A549 (cell line): ENCODE measurements at regions not wholly inside any gene's neighbourhood (a gene's known extent, or its start where the extent isn't known, plus 50 kb on each side); places are given as distances from the start of the nearest gene placed in this dataset.

ENCODE experiments used
- ATAC-seq, 2 experiments: fragments of 200-7000 bp in 1 of 2; fragments of >200 bp in 1 of 2; cut with Nextera tagmentation in 1 of 2; cut with Tn5 transposase in 1 of 2; 3 replicates each; pipeline versions ENCODE4 v1.8.0 to v1.9.1; 2018 to 2020; ENCODE audit warnings: mild to moderate bottlenecking in 1 of 2, moderate library complexity in 1 of 2
- CTCF ChIA-PET: fragments of 300-600 bp; sonication (Branson Sonifier 250); formaldehyde crosslinking; extraction: SDS; loops from one replicate; lab custom pipeline; 2021; ENCODE audit warnings: antibody characterized with exemption, inconsistent platforms; lab: Yijun Ruan, JAX
- POLR2A ChIA-PET: fragments of 350-600 bp; formaldehyde crosslinking; extraction: SDS; loops from one replicate; lab custom pipeline; 2021; ENCODE audit warnings: antibody characterized with exemption, inconsistent platforms; lab: Yijun Ruan, JAX
- DNase-seq, 2 experiments: peaks; one replicate each; pipeline versions ENCODE4 v3.0.0 to v3.0.0-alpha.2; 2011 to 2016; ENCODE audit warnings: low read depth in 1 of 2, low spot score in 1 of 2
- FAIRE-seq: peaks from 2 replicates; lab custom pipeline; 2011; peaks lifted over from hg19 to GRCh38; lab: Jason Lieb, UNC
- H3K27ac ChIP-seq, 2 experiments: fragments of >200 bp; sonication (Bioruptor Twin); formaldehyde crosslinking; 3 replicates each; pipeline ENCODE4 v1.5.1; 2016 to 2017
- H3K4me1 ChIP-seq: fragments of >200 bp; sonication (Bioruptor Twin); formaldehyde crosslinking; 3 replicates; pipeline ENCODE4 v1.6.1; 2016
- H3K4me2 ChIP-seq: fragments of >200 bp; sonication (Bioruptor Twin); formaldehyde crosslinking; 3 replicates; pipeline ENCODE4 v1.6.1; 2016
- H3K4me3 ChIP-seq: fragments of >200 bp; sonication (Bioruptor Twin); formaldehyde crosslinking; 3 replicates; pipeline ENCODE4 v1.5.1; 2016
- H3K9me3 ChIP-seq: fragments of >200 bp; sonication (Bioruptor Twin); formaldehyde crosslinking; 3 replicates; pipeline ENCODE4 v1.6.1; 2016
- BHLHE40 ChIP-seq: IDR thresholded peaks from 2 replicates; pipeline ENCODE4 v1.6.1; 2012; ENCODE audit warnings: low read depth, low read length, inconsistent platforms
- CBX2 ChIP-seq: fragments of 200-600 bp; sonication (generic); IDR thresholded peaks from 2 replicates; pipeline ENCODE4 v1.6.1; 2016; ENCODE audit warnings: low read depth, mild to moderate bottlenecking, borderline replicate concordance
- CHD2 ChIP-seq: fragments of 150-350 bp; IDR thresholded peaks from 2 replicates; pipeline ENCODE4 v1.6.1; 2014; ENCODE audit warnings: low read length; ENCODE audit not compliant: partially characterized antibody
- CHD4 ChIP-seq: fragments of 200-600 bp; sonication (generic); IDR thresholded peaks from 2 replicates; pipeline ENCODE4 v1.6.1; 2016; ENCODE audit warnings: antibody characterized with exemption, mild to moderate bottlenecking, borderline replicate concordance
- FOSL2 ChIP-seq, 2 experiments: fragments of 450-650 bp in 1 of 2; fragments of >200 bp in 1 of 2; sonication (Bioruptor Twin) in 1 of 2; formaldehyde crosslinking; IDR thresholded peaks; 2 replicates each; pipeline versions ENCODE4 v1.5.0 to v1.6.1; 2016 to 2020; ENCODE audit warnings: mild to moderate bottlenecking in 1 of 2, moderate library complexity in 1 of 2
- FOXS1 ChIP-seq: fragments of 250-450 bp; sonication (Bioruptor Pico); IDR thresholded peaks from 2 replicates; pipeline ENCODE4 v1.5.0; 2020; ENCODE audit warnings: mild to moderate bottlenecking, moderate library complexity
- GATA3 ChIP-seq: IDR thresholded peaks from 2 replicates; pipeline ENCODE4 v1.6.1; 2012; ENCODE audit warnings: borderline replicate concordance
- HDAC2 ChIP-seq: fragments of 200-600 bp; sonication (generic); IDR thresholded peaks from 2 replicates; pipeline ENCODE4 v1.6.1; 2016
- JUN ChIP-seq, 2 experiments: fragments of >200 bp; sonication (Bioruptor Twin); formaldehyde crosslinking; IDR thresholded peaks; 2 replicates in 1 of 2; 3 replicates in 1 of 2; pipeline ENCODE4 v1.6.1; 2016 to 2017
- JUNB ChIP-seq: fragments of >200 bp; sonication (Bioruptor Twin); formaldehyde crosslinking; IDR thresholded peaks from 2 replicates; pipeline ENCODE4 v1.6.1; 2016
- KDM1A ChIP-seq: fragments of 200-600 bp; sonication (generic); IDR thresholded peaks from 2 replicates; pipeline ENCODE4 v1.6.1; 2016; ENCODE audit warnings: low read depth, mild to moderate bottlenecking
- KDM5A ChIP-seq: fragments of 200-600 bp; sonication (generic); IDR thresholded peaks from 2 replicates; pipeline ENCODE4 v1.6.1; 2016; ENCODE audit warnings: antibody characterized with exemption, mild to moderate bottlenecking
- NFE2L2 ChIP-seq: fragments of 150-350 bp; conservative IDR thresholded peaks from 2 replicates; pipeline ENCODE4 v1.6.1; 2014; ENCODE audit warnings: low read length
- PHF8 ChIP-seq: fragments of 200-600 bp; sonication (generic); IDR thresholded peaks from 2 replicates; pipeline ENCODE4 v1.6.1; 2016; ENCODE audit warnings: low read depth, mild to moderate bottlenecking, antibody characterized with exemption, moderate library complexity, borderline replicate concordance
- POLR2A ChIP-seq: IDR thresholded peaks from 2 replicates; pipeline ENCODE4 v1.6.1; 2012; ENCODE audit warnings: mild to moderate bottlenecking, low read length
- SMC3 ChIP-seq: fragments of >200 bp; sonication (Bioruptor Twin); formaldehyde crosslinking; IDR thresholded peaks from 3 replicates; pipeline ENCODE4 v1.6.1; 2018; ENCODE audit warnings: inconsistent platforms
- ZNF302 ChIP-seq: fragments of 250-450 bp; sonication (Bioruptor Pico); IDR thresholded peaks from 2 replicates; pipeline ENCODE4 v1.9.0; 2021; ENCODE audit warnings: inconsistent platforms, mild to moderate bottlenecking, moderate library complexity
- ZSCAN20 ChIP-seq: fragments of 250-450 bp; sonication (Bioruptor Pico); IDR thresholded peaks from 2 replicates; pipeline ENCODE4 v1.8.0; 2022; ENCODE audit warnings: mild to moderate bottlenecking, moderate library complexity
- WGBS: methylation state at CpG from one replicate; pipeline ENCODE4 v1.1.6; 2017; ENCODE audit errors: missing lambda C conversion rate; 5-methylcytosine and 5-hydroxymethylcytosine counted together
- TF ChIP-seq, protein P1 (sequence below): fragments of 200-600 bp; sonication (generic); IDR thresholded peaks from 2 replicates; pipeline ENCODE4 v1.6.1; 2016; ENCODE audit warnings: antibody characterized with exemption, mild to moderate bottlenecking, moderate library complexity
- TF ChIP-seq, protein P2 (sequence below): fragments of >200 bp; sonication (Bioruptor Twin); formaldehyde crosslinking; IDR thresholded peaks from 2 replicates; pipeline ENCODE4 v1.6.1; 2016
- TF ChIP-seq, protein P3 (sequence below): fragments of 450-650 bp; IDR thresholded peaks from 2 replicates; pipeline ENCODE4 v1.6.1; 2014; ENCODE audit warnings: antibody characterized with exemption

DNA sequence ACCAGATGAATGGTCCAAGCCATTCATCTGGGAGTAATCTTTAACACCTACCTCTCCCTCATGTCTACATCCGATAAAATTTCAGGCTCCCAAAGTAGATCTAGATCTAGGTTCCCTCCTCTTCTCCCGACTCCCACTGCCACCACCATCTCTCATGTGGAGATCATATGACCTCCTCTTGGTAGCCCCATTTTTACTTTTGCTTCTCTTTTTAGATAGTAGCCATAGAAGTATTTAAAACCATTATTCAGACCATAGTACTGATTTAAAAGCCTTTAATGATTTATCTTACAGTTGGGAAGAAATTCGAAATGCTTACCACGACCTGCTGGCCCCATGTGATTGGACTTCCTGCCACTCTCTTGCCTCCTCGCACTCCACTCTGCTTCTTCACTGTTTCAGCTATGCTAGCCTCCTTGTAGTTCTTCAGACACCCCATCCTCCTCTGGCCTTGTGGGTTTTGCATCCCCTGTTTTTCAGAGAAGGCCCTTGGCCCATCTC is 98.5 kb downstream of the RASSF10 start:
- Histone ChIP-seq H3K4me3 (no peak overlapping the region), H3K4me1 (peaks cover 30% of the 10 kb centered on the region), H3K27ac (peak overlapping the region in 1 of 2 experiments; percentile 26; a peak in 1 of 6 replicates), H3K9me3 (no peaks in the 10 kb centered on the region), H3K4me2 (no peak overlapping the region)
- WGBS: 80% methylated on average over 5 of the region's 5 CpGs
- ATAC-seq: no peak
- TF ChIP-seq, protein P1, sequence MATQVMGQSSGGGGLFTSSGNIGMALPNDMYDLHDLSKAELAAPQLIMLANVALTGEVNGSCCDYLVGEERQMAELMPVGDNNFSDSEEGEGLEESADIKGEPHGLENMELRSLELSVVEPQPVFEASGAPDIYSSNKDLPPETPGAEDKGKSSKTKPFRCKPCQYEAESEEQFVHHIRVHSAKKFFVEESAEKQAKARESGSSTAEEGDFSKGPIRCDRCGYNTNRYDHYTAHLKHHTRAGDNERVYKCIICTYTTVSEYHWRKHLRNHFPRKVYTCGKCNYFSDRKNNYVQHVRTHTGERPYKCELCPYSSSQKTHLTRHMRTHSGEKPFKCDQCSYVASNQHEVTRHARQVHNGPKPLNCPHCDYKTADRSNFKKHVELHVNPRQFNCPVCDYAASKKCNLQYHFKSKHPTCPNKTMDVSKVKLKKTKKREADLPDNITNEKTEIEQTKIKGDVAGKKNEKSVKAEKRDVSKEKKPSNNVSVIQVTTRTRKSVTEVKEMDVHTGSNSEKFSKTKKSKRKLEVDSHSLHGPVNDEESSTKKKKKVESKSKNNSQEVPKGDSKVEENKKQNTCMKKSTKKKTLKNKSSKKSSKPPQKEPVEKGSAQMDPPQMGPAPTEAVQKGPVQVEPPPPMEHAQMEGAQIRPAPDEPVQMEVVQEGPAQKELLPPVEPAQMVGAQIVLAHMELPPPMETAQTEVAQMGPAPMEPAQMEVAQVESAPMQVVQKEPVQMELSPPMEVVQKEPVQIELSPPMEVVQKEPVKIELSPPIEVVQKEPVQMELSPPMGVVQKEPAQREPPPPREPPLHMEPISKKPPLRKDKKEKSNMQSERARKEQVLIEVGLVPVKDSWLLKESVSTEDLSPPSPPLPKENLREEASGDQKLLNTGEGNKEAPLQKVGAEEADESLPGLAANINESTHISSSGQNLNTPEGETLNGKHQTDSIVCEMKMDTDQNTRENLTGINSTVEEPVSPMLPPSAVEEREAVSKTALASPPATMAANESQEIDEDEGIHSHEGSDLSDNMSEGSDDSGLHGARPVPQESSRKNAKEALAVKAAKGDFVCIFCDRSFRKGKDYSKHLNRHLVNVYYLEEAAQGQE: no peak
- no peak for TF ChIP-seq PHF8
- TF ChIP-seq ZNF302 (CRISPR knock-in tag): no peak
- no peak for TF ChIP-seq NFE2L2
- TF ChIP-seq, protein P2, sequence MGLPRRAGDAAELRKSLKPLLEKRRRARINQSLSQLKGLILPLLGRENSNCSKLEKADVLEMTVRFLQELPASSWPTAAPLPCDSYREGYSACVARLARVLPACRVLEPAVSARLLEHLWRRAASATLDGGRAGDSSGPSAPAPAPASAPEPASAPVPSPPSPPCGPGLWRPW: no peak
- no peak for TF ChIP-seq POLR2A
- no peak for TF ChIP-seq SMC3
- no peak for TF ChIP-seq KDM1A
- TF ChIP-seq KDM5A: no peak
- TF ChIP-seq BHLHE40: no peak
- TF ChIP-seq CHD4: no peak
- no peak for TF ChIP-seq JUNB
- TF ChIP-seq JUN (IDR thresholded peaks at IDR 0.05): no peak
- no peak for TF ChIP-seq FOXS1 (CRISPR knock-in tag)
- TF ChIP-seq, protein P3, sequence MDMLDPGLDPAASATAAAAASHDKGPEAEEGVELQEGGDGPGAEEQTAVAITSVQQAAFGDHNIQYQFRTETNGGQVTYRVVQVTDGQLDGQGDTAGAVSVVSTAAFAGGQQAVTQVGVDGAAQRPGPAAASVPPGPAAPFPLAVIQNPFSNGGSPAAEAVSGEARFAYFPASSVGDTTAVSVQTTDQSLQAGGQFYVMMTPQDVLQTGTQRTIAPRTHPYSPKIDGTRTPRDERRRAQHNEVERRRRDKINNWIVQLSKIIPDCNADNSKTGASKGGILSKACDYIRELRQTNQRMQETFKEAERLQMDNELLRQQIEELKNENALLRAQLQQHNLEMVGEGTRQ: no peak
- POLR2A ChIA-PET: no interaction called here
- no peak for FAIRE-seq
- no peak for DNase-seq
- CTCF ChIA-PET: interaction anchor here (0.5 to 1.9 kb wide), 3 partner anchors 20 to 143 kb away, joined by 3 to 5 read pairs (median 4); no protein-coding TSS in a partner anchor

DNA sequence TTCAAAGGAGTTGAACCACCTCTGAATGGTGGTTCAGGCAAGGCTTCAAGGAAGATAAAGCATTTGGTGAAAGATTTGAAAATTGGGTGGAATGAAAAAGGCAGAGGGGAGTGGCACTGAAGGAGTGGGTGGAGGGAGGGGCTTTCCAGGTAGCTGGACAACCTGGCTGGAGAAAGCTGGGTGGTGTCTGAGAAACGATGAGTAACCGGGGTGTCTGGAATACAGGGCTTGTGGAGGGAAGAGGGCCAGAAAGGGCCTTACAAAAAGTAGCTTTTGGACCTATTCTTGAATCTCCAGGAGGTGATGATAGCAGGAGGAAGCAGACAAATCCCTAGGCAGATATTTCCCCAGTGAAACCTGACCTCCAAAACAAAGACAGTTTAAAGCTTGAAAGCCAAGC is 99.3 kb downstream of the RASSF10 start:
- ATAC-seq (no peak), DNase-seq (no peak), FAIRE-seq (no peak)
- no peak overlapping the region for H3K4me2 ChIP-seq
- H3K4me3 ChIP-seq: no peak overlapping the region
- WGBS: 91% methylated on average over 2 of the region's 2 CpGs
- TF ChIP-seq ZSCAN20 (CRISPR knock-in tag) (no peak), FOXS1 (CRISPR knock-in tag) (no peak), HDAC2 (no peak), FOSL2 (IDR thresholded peaks at IDR 0.05) (no peak), FOSL2 (CRISPR knock-in tag; IDR thresholded peaks at IDR 0.05) (no peak), CBX2 (no peak), KDM5A (no peak), GATA3 (no peak)
- H3K4me1 ChIP-seq: peaks cover 30% of the 10 kb centered on the region
- H3K27ac ChIP-seq: peak overlapping the region in 1 of 2 experiments; percentile 76; a peak in 3 of 6 replicates
- ChIA-PET CTCF (interaction anchor here (0.9 to 1.9 kb wide), 3 partner anchors 44 to 144 kb away, joined by 3 to 5 read pairs (median 4); no protein-coding TSS in a partner anchor), POLR2A (no interaction called here)
- H3K9me3 ChIP-seq: no peaks in the 10 kb centered on the region

DNA sequence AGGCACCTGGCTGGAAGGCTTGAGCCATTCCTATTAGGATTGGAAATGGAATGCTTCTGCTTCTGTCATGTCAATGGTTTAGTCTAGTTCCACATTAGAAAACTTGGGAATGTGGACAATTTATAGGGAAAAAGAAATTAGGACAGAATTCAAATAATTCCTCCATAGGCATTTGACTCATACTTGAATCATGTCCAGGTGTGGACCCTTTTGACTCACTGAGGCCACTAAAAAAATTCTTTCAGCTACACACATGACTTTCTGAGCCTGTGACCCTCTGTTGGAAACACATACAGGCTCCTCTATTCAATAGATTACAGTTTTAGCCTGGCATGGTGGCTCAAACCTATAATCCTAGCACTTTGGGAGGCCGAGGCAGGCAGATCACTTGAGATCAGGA is 100.5 kb downstream of the RASSF10 start:
- no peak for TF ChIP-seq ZNF302 (CRISPR knock-in tag)
- no peak for TF ChIP-seq CBX2
- TF ChIP-seq CHD2: no peak
- TF ChIP-seq, all 56 proteins: peak for 0
- H3K27ac ChIP-seq: peak overlapping the region; percentile 8 to 76; a peak in 4 of 6 replicates
- POLR2A ChIA-PET: no interaction called here
- no peak overlapping the region; the same call in 2 of the 3 replicates for H3K4me2 ChIP-seq
- H3K4me3 ChIP-seq: no peak overlapping the region
- no peak for FAIRE-seq
- DNase-seq: no peak
- peaks cover 36% of the 10 kb centered on the region for H3K4me1 ChIP-seq
- no peaks in the 10 kb centered on the region for H3K9me3 ChIP-seq
- CTCF ChIA-PET: interaction anchor here (0.6 to 1.9 kb wide), 6 partner anchors 17 to 711 kb away, joined by 3 to 5 read pairs (median 4); no protein-coding TSS in a partner anchor
- 100% methylated on average over 1 of the region's 1 CpG for WGBS
- ATAC-seq: no peak
